Stimulated activated CD8-positive, alpha-beta memory T cell treated with anti-CD3 and anti-CD28 coated beads, Interleukin-7, amount 100 ng/mL, for 24 hours (primary cell): ENCODE measurements at regions not wholly inside any gene's neighbourhood (a gene's known extent, or its start where the extent isn't known, plus 50 kb on each side); places are given as distances from the start of the nearest gene placed in this dataset.
"Not testable (repeated sequence)": the region's sequence is repeated elsewhere in the genome, so short reads cannot be mapped to it uniquely, and the experiment has no call there.

Experiments
- DNase-seq: peaks from one replicate; pipeline ENCODE4 v3.0.0-alpha.2; 2020; ENCODE audit warnings: low read depth

DNA sequence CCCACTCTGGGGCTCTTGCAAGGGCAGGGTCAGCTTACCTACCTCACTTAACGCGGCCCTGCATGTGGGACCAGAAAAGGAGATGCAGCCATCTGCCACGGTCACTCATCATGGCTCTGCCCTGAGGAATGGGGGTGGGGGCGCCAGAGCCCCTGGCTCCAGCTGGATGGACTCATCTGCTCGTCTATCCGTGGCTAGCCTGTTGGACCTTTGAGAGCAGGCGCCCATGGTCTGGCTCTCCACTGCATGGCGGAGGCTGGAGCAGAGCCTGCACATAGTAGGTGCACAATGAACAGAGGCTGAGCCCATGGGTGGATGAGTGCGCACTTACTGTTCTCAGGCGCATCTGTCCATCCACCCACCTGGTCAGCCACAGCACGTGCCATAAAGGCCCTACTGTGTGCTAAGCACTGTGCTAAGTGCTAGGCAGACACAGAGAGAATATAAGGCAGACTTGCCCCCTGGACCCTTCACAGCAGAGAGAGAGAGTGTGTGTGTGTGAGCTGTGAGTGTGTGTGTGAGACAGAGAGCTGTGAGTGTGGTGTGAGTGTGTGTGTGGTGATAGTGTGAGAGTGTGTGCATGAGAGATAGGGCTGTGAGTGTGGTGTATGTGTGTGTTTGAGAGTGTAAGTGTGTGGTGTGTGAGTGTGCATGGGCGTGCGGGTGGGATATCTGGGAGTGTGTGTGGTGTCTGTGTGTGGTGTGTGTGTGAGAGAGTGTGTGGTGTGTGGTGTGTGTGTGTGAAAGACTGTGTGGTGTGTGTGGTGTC is 151.3 kb downstream of the TFCP2L1 start:
- no peak for DNase-seq

DNA sequence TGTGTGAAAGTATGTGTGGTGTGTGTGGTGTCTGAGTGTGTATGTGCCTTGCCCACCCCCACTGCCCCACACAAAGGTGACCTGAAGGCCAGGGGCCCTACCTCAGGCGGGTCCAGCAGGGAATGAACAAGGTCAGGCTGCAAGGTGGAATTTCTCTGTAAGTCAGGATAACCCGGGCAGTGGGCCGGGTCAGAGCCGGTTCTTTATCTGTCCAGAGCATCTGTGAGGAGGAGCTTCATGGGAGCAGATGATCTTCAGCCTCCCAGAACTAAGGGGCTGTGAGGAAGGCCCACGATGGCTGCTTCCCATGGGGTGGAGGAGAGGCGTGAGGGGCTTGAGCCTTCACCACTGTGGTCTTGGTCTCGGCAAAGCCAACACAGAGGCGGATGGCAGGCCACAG is 150.3 kb downstream of the TFCP2L1 start:
- DNase-seq: no peak

DNA sequence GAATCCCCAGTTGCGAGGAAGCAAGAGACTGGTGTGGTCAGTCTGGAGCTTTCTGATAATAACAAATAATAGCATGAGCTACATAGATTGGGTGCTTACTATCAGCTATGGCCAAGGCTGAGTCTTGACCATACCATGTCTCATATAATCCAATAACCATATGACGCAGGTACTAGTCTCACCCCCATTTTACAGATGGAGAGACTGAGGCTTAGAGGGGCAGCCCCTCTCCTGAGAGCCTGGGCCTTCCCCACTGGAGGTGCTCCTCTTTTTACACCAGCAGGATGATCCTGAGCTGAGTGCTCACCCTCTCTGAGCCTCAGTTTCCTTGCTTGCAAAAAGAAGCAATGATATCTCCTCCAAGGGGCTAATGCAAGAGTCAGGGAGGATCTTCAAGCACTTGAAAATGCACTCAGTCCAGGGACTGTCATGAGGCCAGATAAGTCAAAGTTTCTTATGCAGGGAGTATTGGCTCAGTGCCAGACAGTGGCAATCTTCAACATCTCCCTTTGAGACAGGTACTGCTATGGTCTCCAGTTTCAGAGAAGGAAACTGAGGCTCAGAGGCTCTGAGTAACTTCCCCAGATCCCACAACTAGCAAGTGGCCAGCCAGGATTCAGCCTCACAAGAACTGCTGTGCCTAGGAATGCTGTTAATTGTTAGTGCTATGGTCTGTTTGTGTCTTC is 149.7 kb downstream of the TFCP2L1 start:
- no peak for DNase-seq

DNA sequence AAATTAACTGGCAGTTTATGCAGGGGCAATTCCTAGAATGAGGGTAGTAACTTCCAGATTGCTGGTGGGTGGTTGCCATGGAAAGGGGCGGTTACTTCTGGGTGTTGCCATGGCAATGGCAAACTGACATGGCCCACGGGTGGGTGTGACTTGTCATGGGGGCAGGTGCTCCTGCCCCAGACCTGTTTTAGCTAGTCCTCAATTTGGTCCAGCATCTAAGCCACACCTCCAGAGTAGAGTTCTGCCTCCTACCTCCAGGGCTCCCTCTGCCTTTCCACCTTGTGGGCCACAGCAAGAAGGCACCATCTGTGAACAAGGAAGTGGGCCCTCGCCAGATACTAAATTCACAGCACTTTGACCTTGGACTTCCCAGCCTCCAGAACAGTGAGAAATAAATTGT is 148.7 kb downstream of the TFCP2L1 start:
- DNase-seq: no peak

DNA sequence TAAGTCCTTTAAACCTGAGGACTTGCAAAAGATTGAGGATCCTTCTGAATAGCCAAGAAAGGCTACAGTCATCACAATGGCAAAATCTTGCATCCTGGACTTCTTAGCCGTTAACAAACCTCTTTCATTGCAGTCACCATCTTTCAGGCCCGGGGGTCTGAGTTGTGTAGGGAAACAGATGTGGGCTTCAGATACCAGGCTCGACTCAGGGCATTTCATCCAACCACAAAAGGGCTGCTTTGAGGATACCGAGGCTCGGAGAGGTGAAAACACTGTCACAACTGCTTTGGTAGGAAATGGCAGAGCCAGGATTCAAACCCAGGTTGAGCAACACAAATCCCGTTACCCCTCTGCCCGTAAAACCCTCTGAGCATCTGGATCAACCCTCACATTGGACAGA is 147.4 kb downstream of the TFCP2L1 start:
- DNase-seq: no peak

DNA sequence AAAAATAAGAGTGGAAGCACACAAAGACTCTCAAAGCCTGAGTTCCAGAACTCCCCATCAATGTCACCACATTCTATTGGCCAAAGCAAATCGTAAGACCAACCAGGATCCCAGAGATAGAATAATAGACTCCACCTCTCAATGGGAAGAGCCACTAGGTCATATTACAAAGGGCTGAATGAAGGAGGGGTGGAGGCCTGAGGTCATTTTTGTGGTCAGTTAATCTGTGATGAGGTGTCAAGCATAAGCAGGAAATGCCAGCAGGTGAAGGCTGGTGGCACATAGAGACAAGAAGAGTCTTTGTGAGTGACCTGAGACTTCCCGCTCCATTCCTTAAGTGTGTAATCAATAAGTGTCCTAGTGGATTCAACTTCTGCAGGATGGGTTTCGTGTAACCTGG is 144.3 kb downstream of the TFCP2L1 start:
- DNase-seq: no peak

DNA sequence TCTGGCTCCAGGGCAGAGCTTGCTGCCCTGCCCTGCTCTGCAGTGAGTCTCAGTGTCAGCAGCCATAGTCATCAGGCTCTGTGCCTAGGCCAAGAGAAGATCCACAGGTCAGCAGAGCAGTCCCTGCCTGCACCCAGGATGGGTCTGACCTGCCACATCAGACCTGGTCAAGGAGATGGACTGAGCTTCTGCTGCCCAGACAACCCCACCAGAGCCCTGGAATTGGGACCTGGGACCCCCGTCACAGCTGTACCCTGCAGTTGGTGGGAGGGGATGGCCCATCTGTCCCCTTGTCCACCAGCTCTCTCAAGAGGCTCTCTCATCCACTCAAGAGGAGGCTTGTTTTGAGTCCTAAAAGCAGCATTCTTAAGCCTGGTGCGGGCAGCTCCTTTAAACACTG is 142.6 kb downstream of the TFCP2L1 start:
- DNase-seq: no peak

DNA sequence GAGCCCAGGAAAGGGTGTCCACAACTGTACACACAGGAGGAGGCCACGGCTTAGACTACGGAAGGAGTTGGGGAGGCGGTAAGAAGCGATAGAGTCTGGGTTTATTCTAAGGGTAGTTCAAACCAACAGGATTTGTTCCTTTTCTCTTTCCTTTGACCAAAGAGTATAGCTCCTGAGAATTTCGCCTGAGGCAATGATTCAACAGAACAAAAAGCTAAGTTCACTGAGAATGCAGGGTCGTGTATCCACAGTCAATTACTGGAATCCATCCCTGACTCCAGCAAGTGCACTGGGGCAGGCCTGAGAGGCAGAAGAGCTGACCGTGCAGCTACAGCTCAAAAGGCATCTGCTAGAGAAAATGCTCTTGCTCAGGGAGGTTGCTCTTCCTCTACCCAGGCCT is 140.9 kb downstream of the TFCP2L1 start:
- DNase-seq: no peak

DNA sequence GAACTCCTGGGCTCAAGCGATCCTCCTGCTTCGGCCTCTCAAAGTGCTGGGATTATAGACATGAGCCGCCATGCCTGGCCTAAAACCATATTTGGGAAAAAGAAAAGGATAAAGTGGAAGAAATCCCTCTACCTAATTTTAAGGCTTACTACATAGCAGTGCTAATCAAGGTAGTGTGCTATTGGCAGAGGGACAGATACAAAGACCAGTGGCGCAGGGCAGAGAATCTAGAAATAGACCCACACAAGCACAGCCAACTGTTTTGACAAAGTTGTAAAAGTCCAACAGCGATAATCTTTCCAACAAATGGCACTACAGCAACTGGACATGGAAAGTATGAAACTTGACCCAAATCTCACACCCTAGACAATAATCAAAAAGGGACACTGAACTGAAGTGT is 138.4 kb downstream of the TFCP2L1 start:
- DNase-seq: no peak

DNA sequence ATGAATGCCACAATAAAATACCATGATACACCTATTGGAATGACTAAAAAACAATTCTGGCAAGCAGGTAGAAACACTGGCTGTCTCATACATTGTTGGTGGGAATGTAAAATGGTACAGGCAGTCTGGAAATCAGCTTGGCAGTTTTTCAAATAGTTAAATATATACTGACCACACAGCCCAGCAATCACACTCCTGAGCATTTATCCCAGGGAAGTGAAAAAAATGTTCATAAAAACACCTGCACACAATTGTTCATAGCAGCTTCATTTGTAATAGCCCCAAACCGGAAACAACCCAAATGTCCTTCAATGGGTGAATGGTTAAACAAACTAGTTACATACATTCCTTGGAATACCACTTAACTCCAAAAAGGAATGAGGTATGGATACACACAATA is 137.2 kb downstream of the TFCP2L1 start:
- DNase-seq: no peak

DNA sequence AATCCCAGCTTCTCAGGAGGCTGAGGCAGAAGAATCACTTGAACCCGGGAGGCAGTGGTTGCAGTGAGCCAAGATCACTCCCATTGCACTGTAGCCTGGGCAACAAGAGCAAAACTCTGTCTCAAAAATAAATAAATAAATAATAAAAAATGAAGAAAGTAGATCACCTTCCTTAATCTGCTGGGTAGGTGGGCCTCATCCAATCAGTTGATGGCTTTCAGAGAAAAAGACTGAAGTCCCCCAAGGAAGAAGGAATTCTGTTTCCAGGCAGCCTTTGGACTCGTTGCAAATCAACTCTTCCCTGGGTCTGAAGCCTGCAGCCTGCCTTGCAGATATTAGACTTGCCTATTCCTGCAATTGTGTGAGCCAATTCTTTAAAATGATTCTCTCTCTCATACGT is 136.5 kb downstream of the TFCP2L1 start:
- no peak for DNase-seq

DNA sequence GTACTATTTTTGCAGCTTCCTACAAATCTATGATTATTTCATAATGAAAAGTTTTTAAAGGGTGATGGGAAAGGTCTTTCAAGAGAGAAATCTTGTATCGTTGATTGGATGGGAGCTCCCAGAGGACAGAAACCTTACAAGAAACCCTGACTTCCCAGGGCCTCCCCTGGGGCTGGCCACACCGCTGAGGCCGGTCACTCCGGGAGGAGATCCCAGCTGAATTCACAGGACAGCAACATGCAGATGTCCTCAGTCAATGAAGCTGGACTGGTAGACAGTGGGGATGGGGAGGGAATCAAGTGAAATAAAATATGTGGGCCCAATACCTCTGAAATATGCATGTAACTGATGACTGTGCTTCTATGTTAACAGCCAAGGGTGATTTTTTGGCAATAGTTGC is 135.6 kb downstream of the TFCP2L1 start:
- no peak for DNase-seq

DNA sequence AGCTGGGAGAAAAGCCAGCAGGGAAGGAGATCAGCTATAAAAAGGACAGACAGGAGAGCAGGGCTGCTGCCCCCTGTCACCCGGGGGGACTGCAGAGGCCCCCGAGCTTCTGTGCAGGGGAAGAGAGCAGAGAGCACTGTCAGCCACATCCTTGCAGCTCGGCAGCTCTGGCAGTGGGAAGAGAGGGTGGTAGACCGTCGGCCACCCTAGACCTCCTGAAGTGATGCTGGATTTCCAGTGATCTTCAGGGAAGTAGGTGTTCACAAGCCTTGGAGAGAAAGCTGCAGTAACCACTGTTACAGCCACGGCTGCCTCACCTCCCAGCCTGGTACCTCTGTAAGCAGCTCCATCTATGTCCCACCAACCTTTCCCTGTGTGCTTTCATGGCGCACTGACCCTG is 134.9 kb downstream of the TFCP2L1 start:
- DNase-seq: no peak

DNA sequence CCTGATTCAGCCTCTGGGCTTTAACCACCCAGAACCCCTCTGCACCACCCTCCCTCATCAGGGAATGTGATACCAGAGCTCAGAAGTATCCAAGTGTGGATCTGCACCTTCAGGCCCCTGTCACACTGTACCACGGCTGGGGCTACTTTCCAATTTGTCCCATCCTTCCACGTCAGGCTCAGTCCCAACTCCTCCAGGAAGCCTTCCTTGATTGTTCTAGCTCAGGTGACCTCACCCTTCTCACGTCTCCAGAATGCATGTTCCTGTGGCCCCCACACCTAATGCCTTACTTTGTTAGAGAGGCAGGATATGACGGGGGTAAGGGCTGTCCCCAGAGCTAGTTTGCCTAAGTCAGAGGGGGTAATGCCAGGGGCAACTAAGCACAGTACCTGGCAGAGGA is 134.3 kb downstream of the TFCP2L1 start:
- no peak for DNase-seq

DNA sequence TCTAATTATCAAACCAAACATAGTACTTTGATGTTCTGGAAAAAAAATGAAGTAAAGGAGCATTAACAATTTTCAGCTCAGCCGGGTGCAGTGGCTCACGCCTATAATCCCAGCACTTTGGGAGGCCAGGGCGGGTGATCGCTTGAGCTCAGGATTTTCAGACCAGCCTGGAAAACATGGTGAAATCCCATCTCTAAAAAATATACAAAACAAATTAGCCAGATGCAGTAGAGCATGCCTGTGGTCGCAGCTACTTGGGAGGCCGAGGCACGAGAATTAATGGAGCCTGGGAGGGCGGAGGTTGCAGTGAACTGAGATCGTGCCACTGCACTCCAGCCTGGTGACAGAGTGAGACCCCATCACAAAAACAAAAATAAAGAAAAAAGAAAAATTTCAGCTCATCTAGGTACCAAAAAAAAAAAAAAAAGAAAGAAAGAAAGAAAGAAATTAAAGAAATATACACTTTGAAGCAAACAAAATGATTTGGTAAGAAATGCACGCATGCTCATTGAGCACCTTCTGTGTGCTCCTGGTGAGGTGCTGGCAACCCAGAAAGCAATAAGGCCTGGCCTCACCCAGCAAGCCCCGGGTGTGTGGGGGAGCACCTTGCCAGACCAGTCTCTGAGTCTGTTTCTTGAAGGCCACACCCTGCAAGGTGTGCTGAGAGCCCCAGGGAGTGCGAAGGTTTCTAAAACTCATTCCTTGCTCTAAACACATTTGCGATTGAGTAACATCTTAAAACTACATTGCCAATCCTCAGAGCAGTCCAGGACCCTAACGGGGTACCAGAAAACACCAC is 133.5 kb downstream of the TFCP2L1 start:
- no peak for DNase-seq

DNA sequence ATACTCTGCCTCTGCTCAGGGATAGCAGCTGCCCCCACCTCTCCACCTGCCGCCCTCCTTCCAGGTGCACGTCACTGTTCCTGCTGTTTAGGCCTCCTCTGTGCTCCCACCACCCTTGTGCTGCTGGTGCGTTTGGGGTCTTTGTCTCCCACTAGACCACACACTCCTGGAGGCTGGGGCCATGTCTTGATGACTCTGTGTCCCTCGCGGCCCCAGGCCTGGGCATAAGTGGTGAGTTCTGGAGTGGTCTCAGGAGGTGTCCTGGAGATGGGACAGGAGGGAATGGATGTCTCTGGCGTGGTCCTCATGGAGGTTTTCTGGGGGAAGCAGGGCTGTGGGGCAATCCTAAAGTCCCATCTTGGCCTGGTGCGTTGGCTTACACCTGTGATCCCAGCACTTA is 132.1 kb downstream of the TFCP2L1 start:
- DNase-seq: no peak

DNA sequence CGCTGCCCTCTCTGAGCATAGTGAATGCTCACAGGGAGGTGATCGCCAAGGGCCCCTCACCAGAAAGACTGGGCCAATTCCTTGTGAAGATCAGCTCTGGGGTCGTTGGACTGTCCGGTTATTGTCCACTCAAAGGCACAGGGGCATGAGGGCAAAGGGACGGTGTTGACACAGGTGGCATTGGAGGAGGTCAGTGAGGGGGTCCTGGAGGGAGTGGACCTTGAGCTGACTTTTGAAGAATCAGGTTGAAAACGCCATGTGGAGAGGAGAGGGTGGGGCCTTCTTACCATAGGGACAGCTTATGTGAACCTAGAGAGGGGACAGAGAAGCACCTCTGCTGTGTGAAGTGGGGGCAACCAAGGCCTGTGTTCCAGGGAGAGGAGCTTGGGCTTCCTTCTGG is 131.5 kb downstream of the TFCP2L1 start:
- DNase-seq: no peak

DNA sequence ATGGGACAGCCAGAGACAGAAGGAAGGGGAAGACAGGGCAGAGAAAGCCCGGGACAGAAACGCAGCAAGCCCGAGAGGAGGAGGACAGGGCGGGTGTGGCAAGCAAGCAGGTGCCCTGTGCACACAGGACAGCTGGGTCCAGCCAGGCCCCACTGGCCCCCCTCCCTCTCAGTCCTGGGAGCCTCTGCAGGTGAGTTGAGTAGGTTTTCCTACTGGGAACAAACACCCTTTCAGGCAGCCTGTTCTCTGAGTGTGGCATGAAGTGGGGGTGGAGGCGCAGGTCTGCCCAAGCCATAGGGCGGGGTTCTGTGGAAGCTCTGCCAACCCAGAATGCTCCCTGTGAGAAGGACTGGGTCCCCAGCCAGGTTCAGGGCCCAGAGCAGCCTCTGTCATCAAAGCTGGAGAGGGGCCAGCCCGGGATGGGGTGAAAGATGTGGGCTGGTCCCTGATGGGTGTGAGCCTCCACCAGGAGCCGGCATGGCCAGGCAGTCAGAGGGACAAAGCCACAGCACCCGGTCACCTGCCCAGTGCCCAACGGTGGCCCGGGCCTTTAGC is 129.4 kb downstream of the TFCP2L1 start:
- no peak for DNase-seq

DNA sequence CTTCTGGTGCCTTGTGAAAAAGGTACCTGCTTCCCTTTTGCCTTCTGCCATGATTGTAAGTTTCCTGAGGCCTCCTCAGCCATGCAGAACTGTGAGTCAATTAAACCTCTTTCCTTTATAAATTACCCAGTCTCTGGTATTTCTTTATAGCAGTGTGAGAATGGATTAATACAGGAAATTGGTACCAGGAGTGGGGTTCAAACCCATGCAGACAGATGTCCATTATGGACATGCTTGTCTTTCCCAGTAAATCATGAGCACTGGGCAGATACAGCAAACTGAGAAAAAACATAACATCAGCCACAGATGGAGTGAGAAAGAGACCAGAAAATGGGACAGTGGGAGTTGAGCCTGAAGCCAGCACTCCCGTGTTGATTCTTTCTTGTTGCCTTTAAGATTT is 127.5 kb downstream of the TFCP2L1 start:
- DNase-seq: not testable (repeated sequence)

DNA sequence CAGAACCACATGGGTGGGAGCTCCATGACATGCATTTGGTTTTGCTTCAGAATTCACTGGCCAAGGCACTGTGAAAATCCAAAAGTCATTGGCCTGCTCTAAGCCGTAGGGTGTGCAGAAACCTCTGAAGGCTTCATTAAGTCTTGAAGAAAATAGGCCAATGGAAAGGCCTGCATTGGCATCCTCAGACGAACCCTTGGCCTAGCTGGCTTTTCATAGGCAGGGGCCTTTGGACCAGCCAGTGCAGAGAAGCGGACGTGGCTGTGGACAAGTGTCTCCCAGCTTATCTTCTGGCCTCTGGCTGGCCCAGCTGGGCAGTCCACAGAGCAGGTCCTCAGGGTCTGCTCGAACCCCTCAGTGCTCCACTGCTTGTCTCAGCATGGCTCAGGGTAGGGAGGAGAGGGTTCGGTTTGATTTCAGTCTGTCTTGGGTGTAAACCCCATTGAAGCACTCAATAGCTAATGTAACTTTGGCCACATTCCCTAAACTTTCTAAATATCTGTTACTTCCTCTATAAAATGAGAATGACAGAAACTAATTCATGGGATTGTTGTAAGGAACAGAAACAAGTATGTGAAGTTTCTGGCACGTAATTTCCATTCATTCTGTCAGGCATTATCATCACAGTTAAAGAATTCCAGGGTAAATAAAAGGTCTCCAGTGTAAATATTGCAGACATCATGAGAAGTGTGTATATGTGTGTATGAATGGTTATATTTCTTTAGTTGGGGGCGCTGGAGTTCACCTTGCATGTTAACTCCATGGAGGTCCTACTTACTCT is 125.5 kb downstream of the TFCP2L1 start:
- DNase-seq: no peak

DNA sequence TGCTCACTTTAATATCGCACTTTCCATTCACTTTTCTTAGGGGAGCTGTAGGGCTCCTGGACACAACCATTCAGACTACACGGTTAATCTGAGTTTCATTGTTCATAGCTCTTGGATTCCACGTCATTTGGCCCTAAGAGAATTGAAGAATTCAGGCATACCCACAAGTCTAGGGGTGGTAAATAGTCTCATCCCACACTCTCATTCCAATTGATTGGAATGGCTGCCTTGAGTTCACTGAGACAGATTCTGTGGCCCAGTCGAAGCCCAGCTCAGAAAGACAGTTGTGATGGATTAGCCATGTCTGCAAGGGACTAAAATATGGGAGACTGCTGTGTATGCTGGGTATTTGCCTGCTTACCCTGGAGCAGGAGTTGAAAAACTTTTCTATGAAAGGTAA is 124.6 kb downstream of the TFCP2L1 start:
- no peak for DNase-seq

DNA sequence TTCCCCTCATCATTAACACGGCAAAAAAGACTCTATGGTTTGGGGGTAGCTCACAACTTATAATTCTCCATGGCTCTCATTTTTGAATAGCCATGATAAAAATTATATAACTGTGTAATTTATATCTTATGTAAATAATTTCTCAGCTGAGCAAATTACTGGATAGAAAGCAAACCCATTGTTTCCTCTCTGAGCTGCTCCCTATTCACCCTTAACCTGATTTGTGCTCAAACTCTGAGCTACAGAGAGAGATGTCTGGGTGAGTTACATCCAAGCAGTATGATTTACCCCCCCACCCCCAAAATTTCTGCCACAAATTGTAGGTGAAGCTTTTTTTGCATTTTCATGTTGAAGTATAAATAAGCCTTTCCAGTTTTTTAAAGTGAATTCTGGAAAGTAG is 123.7 kb downstream of the TFCP2L1 start:
- DNase-seq: no peak
